PFSK-1 (cell line): ENCODE measurements at regions not wholly inside any gene's neighbourhood (a gene's known extent, or its start where the extent isn't known, plus 50 kb on each side); places are given as distances from the start of the nearest gene placed in this dataset.

Source experiments
- FOXP2 ChIP-seq: optimal IDR thresholded peaks from 2 replicates; pipeline ENCODE3; 2011; ENCODE audit warnings: borderline replicate concordance, control low read depth, inconsistent platforms; ENCODE audit not compliant: insufficient read depth; ENCODE audit errors: extremely low read length, extremely low read depth
- POLR2AphosphoS5 ChIP-seq: IDR thresholded peaks from 2 replicates; pipeline ENCODE4 v1.6.1; 2012; ENCODE audit warnings: low read depth, mild to moderate bottlenecking, control low read depth, low read length, moderate library complexity
- SIN3A ChIP-seq: IDR thresholded peaks from 2 replicates; pipeline ENCODE4 v1.6.1; 2012; ENCODE audit warnings: mild to moderate bottlenecking, low read length, moderate library complexity, borderline replicate concordance; ENCODE audit not compliant: insufficient read depth
- TAF1 ChIP-seq: IDR thresholded peaks from 2 replicates; pipeline ENCODE4 v1.6.1; 2012; ENCODE audit warnings: low read length, control low read depth, borderline replicate concordance; ENCODE audit not compliant: insufficient read depth
- TF ChIP-seq, protein P1 (sequence below), 2 experiments: IDR thresholded peaks; 2 replicates each; pipeline versions ENCODE4 v1.6.1 to v1.8.0; 2011 to 2012; ENCODE audit warnings: low read depth in 2 of 2, low read length in 2 of 2, control low read depth in 1 of 2, inconsistent platforms in 1 of 2, mild to moderate bottlenecking in 1 of 2, moderate library complexity in 1 of 2; ENCODE audit not compliant: insufficient read depth in 1 of 2

DNA sequence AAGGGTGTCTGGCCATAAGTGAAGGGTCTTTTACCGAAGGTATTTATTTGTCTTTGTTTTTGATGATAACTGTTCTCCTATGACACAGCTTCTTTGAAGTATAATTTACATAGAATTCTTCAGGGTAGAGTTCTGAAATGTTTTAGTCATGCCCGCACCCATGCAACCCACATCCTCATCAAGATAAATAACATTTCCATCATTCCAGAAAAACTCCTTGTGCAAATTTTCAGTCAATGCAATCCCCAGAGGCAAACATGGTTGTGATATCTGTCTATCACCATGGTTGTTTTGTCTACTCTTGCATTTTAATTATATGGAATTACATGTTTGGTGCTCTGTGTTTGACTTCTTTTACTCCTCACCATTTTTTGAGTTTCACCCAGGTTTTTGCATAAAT, 837.8 kb downstream of the AACS start:
- no peak for TF ChIP-seq POLR2AphosphoS5
- no peak for TF ChIP-seq SIN3A

DNA sequence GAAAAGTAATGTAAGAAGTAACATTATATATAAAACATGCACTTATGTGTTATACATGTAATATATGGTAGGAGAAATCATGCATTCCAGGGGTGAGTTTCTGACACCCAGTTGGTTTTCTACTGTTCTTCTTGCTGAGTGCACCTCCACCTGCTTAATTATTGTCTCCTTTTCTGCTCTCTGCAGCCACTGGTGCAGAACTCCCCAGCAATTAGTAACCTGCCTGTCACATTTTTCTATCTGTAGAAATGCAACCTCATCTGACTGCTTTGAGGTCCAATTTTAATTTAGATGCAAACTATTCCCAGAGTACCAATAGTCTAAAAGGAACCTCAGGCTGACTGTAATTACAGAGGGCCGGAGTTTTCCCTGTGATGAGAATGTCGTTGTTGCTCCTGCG, 842.1 kb downstream of the AACS start:
- TF ChIP-seq FOXP2 (no peak), TAF1 (no peak), SIN3A (no peak), POLR2AphosphoS5 (no peak)
- TF ChIP-seq, protein P1, sequence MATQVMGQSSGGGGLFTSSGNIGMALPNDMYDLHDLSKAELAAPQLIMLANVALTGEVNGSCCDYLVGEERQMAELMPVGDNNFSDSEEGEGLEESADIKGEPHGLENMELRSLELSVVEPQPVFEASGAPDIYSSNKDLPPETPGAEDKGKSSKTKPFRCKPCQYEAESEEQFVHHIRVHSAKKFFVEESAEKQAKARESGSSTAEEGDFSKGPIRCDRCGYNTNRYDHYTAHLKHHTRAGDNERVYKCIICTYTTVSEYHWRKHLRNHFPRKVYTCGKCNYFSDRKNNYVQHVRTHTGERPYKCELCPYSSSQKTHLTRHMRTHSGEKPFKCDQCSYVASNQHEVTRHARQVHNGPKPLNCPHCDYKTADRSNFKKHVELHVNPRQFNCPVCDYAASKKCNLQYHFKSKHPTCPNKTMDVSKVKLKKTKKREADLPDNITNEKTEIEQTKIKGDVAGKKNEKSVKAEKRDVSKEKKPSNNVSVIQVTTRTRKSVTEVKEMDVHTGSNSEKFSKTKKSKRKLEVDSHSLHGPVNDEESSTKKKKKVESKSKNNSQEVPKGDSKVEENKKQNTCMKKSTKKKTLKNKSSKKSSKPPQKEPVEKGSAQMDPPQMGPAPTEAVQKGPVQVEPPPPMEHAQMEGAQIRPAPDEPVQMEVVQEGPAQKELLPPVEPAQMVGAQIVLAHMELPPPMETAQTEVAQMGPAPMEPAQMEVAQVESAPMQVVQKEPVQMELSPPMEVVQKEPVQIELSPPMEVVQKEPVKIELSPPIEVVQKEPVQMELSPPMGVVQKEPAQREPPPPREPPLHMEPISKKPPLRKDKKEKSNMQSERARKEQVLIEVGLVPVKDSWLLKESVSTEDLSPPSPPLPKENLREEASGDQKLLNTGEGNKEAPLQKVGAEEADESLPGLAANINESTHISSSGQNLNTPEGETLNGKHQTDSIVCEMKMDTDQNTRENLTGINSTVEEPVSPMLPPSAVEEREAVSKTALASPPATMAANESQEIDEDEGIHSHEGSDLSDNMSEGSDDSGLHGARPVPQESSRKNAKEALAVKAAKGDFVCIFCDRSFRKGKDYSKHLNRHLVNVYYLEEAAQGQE (IDR thresholded peaks at IDR 0.05; ENCODE audit: insufficient read depth in 1 of 2, low read depth in 2 of 2, low read length in 2 of 2), result no peak

- TF ChIP-seq SIN3A (no peak), POLR2AphosphoS5 (no peak), FOXP2 (no peak)
Observed at GRCh38 chr12:125919856-125920470, 854.7 kb downstream of the AACS start.

GRCh38 chr12:125922330-125922729, 857.1 kb downstream of the AACS start:
- TF ChIP-seq FOXP2 (no peak), POLR2AphosphoS5 (no peak), SIN3A (no peak)

- no peak for TF ChIP-seq SIN3A
- no peak for TF ChIP-seq POLR2AphosphoS5
- TF ChIP-seq, protein P1 (IDR thresholded peaks at IDR 0.05; ENCODE audit: insufficient read depth in 1 of 2, low read depth in 2 of 2, low read length in 2 of 2), result no peak
- no peak for TF ChIP-seq TAF1
- TF ChIP-seq FOXP2, result no peak
Observed at GRCh38 chr12:125936502-125936901, 871.3 kb downstream of the AACS start.

DNA sequence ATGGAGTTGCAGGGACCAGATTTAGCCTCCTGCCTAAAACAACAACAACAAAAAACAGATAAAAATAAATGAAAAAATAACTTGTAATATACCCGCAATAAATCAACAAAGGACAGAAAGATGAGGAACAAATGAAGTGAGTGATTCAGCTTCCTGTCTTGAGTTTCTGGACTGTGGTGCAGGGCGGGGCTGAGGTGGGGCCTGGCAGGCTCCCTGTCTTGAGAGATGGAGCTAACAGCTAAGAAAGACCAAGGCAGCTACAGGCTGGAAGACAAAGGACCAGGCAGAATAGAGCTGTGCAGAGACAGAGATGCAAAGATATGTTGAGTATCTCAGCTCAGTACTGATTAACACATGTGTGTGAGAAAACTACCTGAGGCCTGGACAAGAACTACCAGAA, 879.2 kb downstream of the AACS start:
- TF ChIP-seq TAF1 (no peak), FOXP2 (no peak), SIN3A (no peak), POLR2AphosphoS5 (no peak)
- TF ChIP-seq, protein P1 (IDR thresholded peaks at IDR 0.05; ENCODE audit: insufficient read depth in 1 of 2, low read depth in 2 of 2, low read length in 2 of 2), result no peak
